ENCODE measurements at regions not wholly inside any gene's neighbourhood (a gene's known extent, or its start where the extent isn't known, plus 50 kb on each side); places are given as distances from the start of the nearest gene placed in this dataset.

GRCh38 chr1:185594786-185595410 is 139.3 kb upstream of the HMCN1 start:
- TF ChIP-seq CTCF (IDR thresholded peaks at IDR 0.05; ENCODE audit: insufficient read depth, low read depth, low read length): no peak
- no peak for DNase-seq (ENCODE audit: low read depth)
- no peak overlapping the region for H3K4me3 ChIP-seq (ENCODE audit: low read depth, low read length)

- no peak for DNase-seq (ENCODE audit: low read depth)
- no peak for TF ChIP-seq CTCF (IDR thresholded peaks at IDR 0.05; ENCODE audit: insufficient read depth, low read depth, low read length)
- no peak overlapping the region for H3K4me3 ChIP-seq (ENCODE audit: low read depth, low read length)
Observed at GRCh38 chr1:185593271-185593670, 140.9 kb upstream of the HMCN1 start.

- no peak for DNase-seq (ENCODE audit: low read depth)
- H3K4me3 ChIP-seq (ENCODE audit: low read depth, low read length): no peak overlapping the region
- TF ChIP-seq CTCF (IDR thresholded peaks at IDR 0.05; ENCODE audit: insufficient read depth, low read depth, low read length): no peak
Observed at GRCh38 chr1:185585770-185586169, 148.4 kb upstream of the HMCN1 start.

- TF ChIP-seq CTCF (IDR thresholded peaks at IDR 0.05; ENCODE audit: insufficient read depth, low read depth, low read length): no peak
- no peak for DNase-seq (ENCODE audit: low read depth)
- H3K4me3 ChIP-seq (ENCODE audit: low read depth, low read length): no peak overlapping the region
Observed at GRCh38 chr1:185581961-185582725, 152.0 kb upstream of the HMCN1 start.

GRCh38 chr1:185581020-185581419 is 153.2 kb upstream of the HMCN1 start:
- H3K4me3 ChIP-seq (ENCODE audit: low read depth, low read length): no peak overlapping the region
- no peak for DNase-seq (ENCODE audit: low read depth)

GRCh38 chr1:185578293-185578692 is 155.9 kb upstream of the HMCN1 start:
- no peak overlapping the region for H3K4me3 ChIP-seq (ENCODE audit: low read depth, low read length)
- DNase-seq (ENCODE audit: low read depth): no peak
- TF ChIP-seq CTCF (IDR thresholded peaks at IDR 0.05; ENCODE audit: insufficient read depth, low read depth, low read length): no peak

More at GRCh38 chr1:185581020-185581419, 153.2 kb upstream of the HMCN1 start:
- TF ChIP-seq CTCF (IDR thresholded peaks at IDR 0.05; ENCODE audit: insufficient read depth, low read depth, low read length): no peak
